A549 (cell line): ENCODE measurements at regions not wholly inside any gene's neighbourhood (a gene's known extent, or its start where the extent isn't known, plus 50 kb on each side); places are given as distances from the start of the nearest gene placed in this dataset.

ENCODE experiments used
- SMC3 ChIP-seq: fragments of >200 bp; sonication (Bioruptor Twin); formaldehyde crosslinking; IDR thresholded peaks from 3 replicates; pipeline ENCODE4 v1.6.1; 2018; ENCODE audit warnings: inconsistent platforms
- TF ChIP-seq, protein P1 (sequence below): fragments of 200-600 bp; sonication (generic); IDR thresholded peaks from 2 replicates; pipeline ENCODE4 v1.6.1; 2016; ENCODE audit warnings: antibody characterized with exemption, mild to moderate bottlenecking, moderate library complexity
- TF ChIP-seq, protein P2 (sequence below): fragments of >200 bp; sonication (Bioruptor Twin); formaldehyde crosslinking; IDR thresholded peaks from 3 replicates; pipeline ENCODE4 v1.5.1; 2016
- TF ChIP-seq, protein P3 (sequence below): IDR thresholded peaks from 2 replicates; pipeline ENCODE4 v1.6.1; 2012; ENCODE audit warnings: low read depth, borderline replicate concordance

DNA sequence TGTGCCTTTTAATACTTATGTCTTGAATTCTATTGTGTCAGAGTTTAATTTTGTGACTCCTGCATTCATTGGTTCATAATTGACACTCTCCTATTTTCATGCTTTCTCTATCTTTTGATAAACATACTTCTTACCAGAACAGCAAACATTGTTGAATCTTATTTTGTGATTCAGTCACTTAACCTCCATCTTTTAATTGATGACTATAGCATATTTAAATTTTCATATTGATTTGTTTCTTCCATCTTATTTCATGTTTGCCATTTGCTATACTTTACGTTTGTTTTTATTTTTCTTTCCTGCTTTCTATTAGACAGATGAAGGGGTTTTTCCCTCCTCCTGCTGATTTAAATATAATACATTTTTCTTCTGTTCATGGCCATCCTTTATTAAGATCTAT, 115.5 kb upstream of the FAM9A start:
- TF ChIP-seq, protein P1, sequence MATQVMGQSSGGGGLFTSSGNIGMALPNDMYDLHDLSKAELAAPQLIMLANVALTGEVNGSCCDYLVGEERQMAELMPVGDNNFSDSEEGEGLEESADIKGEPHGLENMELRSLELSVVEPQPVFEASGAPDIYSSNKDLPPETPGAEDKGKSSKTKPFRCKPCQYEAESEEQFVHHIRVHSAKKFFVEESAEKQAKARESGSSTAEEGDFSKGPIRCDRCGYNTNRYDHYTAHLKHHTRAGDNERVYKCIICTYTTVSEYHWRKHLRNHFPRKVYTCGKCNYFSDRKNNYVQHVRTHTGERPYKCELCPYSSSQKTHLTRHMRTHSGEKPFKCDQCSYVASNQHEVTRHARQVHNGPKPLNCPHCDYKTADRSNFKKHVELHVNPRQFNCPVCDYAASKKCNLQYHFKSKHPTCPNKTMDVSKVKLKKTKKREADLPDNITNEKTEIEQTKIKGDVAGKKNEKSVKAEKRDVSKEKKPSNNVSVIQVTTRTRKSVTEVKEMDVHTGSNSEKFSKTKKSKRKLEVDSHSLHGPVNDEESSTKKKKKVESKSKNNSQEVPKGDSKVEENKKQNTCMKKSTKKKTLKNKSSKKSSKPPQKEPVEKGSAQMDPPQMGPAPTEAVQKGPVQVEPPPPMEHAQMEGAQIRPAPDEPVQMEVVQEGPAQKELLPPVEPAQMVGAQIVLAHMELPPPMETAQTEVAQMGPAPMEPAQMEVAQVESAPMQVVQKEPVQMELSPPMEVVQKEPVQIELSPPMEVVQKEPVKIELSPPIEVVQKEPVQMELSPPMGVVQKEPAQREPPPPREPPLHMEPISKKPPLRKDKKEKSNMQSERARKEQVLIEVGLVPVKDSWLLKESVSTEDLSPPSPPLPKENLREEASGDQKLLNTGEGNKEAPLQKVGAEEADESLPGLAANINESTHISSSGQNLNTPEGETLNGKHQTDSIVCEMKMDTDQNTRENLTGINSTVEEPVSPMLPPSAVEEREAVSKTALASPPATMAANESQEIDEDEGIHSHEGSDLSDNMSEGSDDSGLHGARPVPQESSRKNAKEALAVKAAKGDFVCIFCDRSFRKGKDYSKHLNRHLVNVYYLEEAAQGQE: no peak
- TF ChIP-seq SMC3: no peak
- TF ChIP-seq, protein P2, sequence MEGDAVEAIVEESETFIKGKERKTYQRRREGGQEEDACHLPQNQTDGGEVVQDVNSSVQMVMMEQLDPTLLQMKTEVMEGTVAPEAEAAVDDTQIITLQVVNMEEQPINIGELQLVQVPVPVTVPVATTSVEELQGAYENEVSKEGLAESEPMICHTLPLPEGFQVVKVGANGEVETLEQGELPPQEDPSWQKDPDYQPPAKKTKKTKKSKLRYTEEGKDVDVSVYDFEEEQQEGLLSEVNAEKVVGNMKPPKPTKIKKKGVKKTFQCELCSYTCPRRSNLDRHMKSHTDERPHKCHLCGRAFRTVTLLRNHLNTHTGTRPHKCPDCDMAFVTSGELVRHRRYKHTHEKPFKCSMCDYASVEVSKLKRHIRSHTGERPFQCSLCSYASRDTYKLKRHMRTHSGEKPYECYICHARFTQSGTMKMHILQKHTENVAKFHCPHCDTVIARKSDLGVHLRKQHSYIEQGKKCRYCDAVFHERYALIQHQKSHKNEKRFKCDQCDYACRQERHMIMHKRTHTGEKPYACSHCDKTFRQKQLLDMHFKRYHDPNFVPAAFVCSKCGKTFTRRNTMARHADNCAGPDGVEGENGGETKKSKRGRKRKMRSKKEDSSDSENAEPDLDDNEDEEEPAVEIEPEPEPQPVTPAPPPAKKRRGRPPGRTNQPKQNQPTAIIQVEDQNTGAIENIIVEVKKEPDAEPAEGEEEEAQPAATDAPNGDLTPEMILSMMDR: no peak
- TF ChIP-seq, protein P3, sequence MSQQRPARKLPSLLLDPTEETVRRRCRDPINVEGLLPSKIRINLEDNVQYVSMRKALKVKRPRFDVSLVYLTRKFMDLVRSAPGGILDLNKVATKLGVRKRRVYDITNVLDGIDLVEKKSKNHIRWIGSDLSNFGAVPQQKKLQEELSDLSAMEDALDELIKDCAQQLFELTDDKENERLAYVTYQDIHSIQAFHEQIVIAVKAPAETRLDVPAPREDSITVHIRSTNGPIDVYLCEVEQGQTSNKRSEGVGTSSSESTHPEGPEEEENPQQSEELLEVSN: no peak
